ENCODE measurements at regions not wholly inside any gene's neighbourhood (a gene's known extent, or its start where the extent isn't known, plus 50 kb on each side); places are given as distances from the start of the nearest gene placed in this dataset.

GRCh38 chr18:4781873-4782272, 326.8 kb upstream of the DLGAP1 start:
- in situ Hi-C loops (cut with MboI) (no loop called here), intact Hi-C loops (cut with micrococcal nuclease) (no loop called here)
- DNase-seq (ENCODE audit: extremely low read depth in 1 of 4, low spot score in 3 of 4) = no peak
- Histone ChIP-seq H3K36me3 (ENCODE audit: control insufficient read depth, insufficient read depth, low read length) (no peaks in the 10 kb centered on the region), H3K4me3 (no peak overlapping the region), H3K9me3 (replicated peaks; ENCODE audit: control insufficient read depth, insufficient read depth, low read depth, low read length) (0 out of 2 replicates have a peak, but pooled peaks cover 4% of the 10 kb centered on the region), H2AFZ (ENCODE audit: low read depth, low read length) (no peak overlapping the region), H4K20me1 (replicated peaks; ENCODE audit: control insufficient read depth, insufficient read depth, low read length) (no peaks in the 10 kb centered on the region), H3K9me1 (ENCODE audit: control insufficient read depth, insufficient read depth, low read length) (no peaks in the 10 kb centered on the region), H3K4me2 (ENCODE audit: insufficient read depth, low read length) (no peak overlapping the region), H3K4me1 (replicated peaks in 1 of 2; ENCODE audit: control insufficient read depth in 2 of 2, insufficient read depth in 2 of 2, low read length in 2 of 2) (no peaks in the 10 kb centered on the region), H3K79me2 (ENCODE audit: control insufficient read depth, insufficient read depth, low read length) (no peaks in the 10 kb centered on the region), H3K27me3 (ENCODE audit: control insufficient read depth in 2 of 2, insufficient read depth in 2 of 2, low read length in 2 of 2) (no peaks in the 10 kb centered on the region), H3K27ac (ENCODE audit: extremely low read depth, low read depth, low read length) (no peak overlapping the region), H3K9ac (ENCODE audit: insufficient read depth in 1 of 2, low read depth in 2 of 2, low read length in 2 of 2) (no peak overlapping the region)
- ATAC-seq = no peak
- CTCF ChIA-PET (ENCODE audit: low intra/inter-chr PET ratio) = no interaction called here
- FAIRE-seq = no peak
- BruUV-seq (replicated peaks) = no TSS peak
- POLR2A ChIA-PET = no interaction called here
- 0% methylated on average over 1 of the region's 1 CpG for WGBS (ENCODE audit: insufficient coverage, low coverage, missing lambda C conversion rate)
- no peak for TF ChIP-seq ZNF408 (CRISPR knock-in tag; IDR thresholded peaks at IDR 0.05; ENCODE audit: low read depth)
- no peak for TF ChIP-seq PBX2 (CRISPR knock-in tag; IDR thresholded peaks at IDR 0.05; ENCODE audit: low read depth)
- TF ChIP-seq PBX2 (tag; conservative IDR thresholded peaks at IDR 0.05; ENCODE audit: low read depth) = no peak
- no peak for TF ChIP-seq EHMT2 (IDR thresholded peaks at IDR 0.05)
- no peak for TF ChIP-seq BDP1 (IDR thresholded peaks at IDR 0.05; ENCODE audit: insufficient read depth, insufficient read length)
- no peak for TF ChIP-seq NCOR1 (IDR thresholded peaks at IDR 0.05)
- no peak for TF ChIP-seq SMAD1 (IDR thresholded peaks at IDR 0.05; ENCODE audit: low read depth, low read length, partially characterized antibody)
- no peak for TF ChIP-seq CREB1 (IDR thresholded peaks at IDR 0.05)
- no peak for TF ChIP-seq CREB1 (CRISPR knock-in tag; IDR thresholded peaks at IDR 0.05)
- no peak for TF ChIP-seq SAFB2 (IDR thresholded peaks at IDR 0.05; ENCODE audit: borderline replicate concordance, low read depth, low read length, severe bottlenecking)
- no peak for TF ChIP-seq STAT5A (IDR thresholded peaks at IDR 0.05; ENCODE audit: borderline replicate concordance, low read length)
- no peak for TF ChIP-seq KDM2B (CRISPR knock-in tag; IDR thresholded peaks at IDR 0.05)
- no peak for TF ChIP-seq ZBTB49 (CRISPR knock-in tag; IDR thresholded peaks at IDR 0.05; ENCODE audit: borderline replicate concordance)
- TF ChIP-seq ERF (CRISPR knock-in tag; IDR thresholded peaks at IDR 0.05) = no peak
- TF ChIP-seq TBP (optimal IDR thresholded peaks at IDR 0.05; ENCODE audit: low read depth, low read length) = no peak
- TF ChIP-seq ZBTB12 (CRISPR knock-in tag; IDR thresholded peaks at IDR 0.05) = no peak
- no peak for TF ChIP-seq NFATC3 (IDR thresholded peaks at IDR 0.05)
- no peak for TF ChIP-seq ZBTB7A (IDR thresholded peaks at IDR 0.05; ENCODE audit: borderline replicate concordance, control insufficient read depth, low read depth, low read length)
- TF ChIP-seq TAF15 (IDR thresholded peaks at IDR 0.05; ENCODE audit: low read depth, low read length) = no peak
